ENCODE measurements at regions not wholly inside any gene's neighbourhood (a gene's known extent, or its start where the extent isn't known, plus 50 kb on each side); places are given as distances from the start of the nearest gene placed in this dataset.

DNA sequence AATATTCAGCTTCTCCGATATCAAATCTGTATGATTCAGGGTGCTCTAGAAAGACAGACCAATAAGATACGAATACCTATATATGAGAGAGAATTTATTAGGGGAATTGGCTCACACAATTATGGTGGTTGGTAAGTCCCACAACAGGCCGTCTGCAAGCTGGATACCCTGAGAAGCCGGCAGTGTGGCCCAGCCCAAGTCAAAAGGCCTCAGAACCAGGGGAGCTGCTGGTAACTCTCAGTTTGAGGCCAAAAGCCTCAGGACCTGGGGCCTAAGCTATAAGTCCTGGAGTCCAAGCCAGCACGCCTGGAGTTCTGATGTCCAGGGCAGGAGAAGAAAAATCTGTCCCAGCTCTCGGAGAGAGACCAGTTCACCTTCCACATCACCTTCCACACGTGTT, 318.7 kb downstream of the BRD1 start:
- DNase-seq, result no peak
- Histone ChIP-seq H3K9ac (no peak overlapping the region), H4K20me1 (ENCODE audit: insufficient read depth) (no peaks in the 10 kb centered on the region), H3K79me2 (ENCODE audit: insufficient read depth) (no peaks in the 10 kb centered on the region), H3K9me3 (ENCODE audit: low read depth) (no peaks in the 10 kb centered on the region), H3K27me3 (replicated peaks; ENCODE audit: insufficient read depth) (no peaks in the 10 kb centered on the region), H3K27ac (no peak overlapping the region), H2AFZ (no peak overlapping the region), H3F3A (ENCODE audit: insufficient read depth) (no peaks in the 10 kb centered on the region), H3K4me1 (ENCODE audit: insufficient read depth) (no peaks in the 10 kb centered on the region), H3K4me2 (ENCODE audit: unreplicated experiment) (no peak overlapping the region), H3K36me3 (ENCODE audit: low read depth) (no peaks in the 10 kb centered on the region), H3K9me2 (ENCODE audit: insufficient read depth) (no peaks in the 10 kb centered on the region), H3K4me3 (no peak overlapping the region)
- 27 to 37% methylated on average over 7 of the region's 7 CpGs for WGBS, 2 experiments (ENCODE audit: low coverage in 1 of 2, low lambda C conversion rate in 2 of 2, missing lambda C conversion rate in 2 of 2)
- TF ChIP-seq EZH2phosphoT487 (IDR thresholded peaks at IDR 0.05; ENCODE audit: insufficient read depth, low read depth) (no peak), EZH2 (IDR thresholded peaks at IDR 0.05; ENCODE audit: insufficient read depth, poor library complexity, severe bottlenecking) (no peak)
- in situ Hi-C loops (cut with MboI), result no loop called here

DNA sequence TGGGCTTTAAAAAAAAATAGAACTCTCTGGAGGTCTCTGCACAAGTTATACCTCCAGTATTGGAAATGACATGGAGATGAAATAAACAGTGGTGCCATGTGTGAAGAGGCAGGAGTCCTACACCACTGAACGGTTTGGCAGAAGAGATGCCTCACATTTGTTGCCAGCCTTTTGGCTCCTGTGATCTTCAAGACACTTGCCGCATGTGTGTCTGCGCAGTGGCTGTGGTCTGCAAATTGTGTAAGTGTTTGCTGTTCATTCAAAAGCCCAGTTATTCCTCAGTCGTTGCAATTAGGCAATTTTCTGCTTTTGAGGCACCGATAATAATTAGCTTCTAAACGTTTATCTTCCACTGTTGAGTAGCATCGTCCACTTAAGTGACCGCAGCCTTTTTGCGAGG, 319.1 kb downstream of the BRD1 start:
- in situ Hi-C loops (cut with MboI), result no loop called here
- WGBS, 2 experiments (ENCODE audit: low coverage in 1 of 2, low lambda C conversion rate in 2 of 2, missing lambda C conversion rate in 2 of 2), result 51 to 58% methylated on average over 9 of the region's 9 CpGs
- no peaks in the 10 kb centered on the region for H3F3A ChIP-seq (ENCODE audit: insufficient read depth)

DNA sequence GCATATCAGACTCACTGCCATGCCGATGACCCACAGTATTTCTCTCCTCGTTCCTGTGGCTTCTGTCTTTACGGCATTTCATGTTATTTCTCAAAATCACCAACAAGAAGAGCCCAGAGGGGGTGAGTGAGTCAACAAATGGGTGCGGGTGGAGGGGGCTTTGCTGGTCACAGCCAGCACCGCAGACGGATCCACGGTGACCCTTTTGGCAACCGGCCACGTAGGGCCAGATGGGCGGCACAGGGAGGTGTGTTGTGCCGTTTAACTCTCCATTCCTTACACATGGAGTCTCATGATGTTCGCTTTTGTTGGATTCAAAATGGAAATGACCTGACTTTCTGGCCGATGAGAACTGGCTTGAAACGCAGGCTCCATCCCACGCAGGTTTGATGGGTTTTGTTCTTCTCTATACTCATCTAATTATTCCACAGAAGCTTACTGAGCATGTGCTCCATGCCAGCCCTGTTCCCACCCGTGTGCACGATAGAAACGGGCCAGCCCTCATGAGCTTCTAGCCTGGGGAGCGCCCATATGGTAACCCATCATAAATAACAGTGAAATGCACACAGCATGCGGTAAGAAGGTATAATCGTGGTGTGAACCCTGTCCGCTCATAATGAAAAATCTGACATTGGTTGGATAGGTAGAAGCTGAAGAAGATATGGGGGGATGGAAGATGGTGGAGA, 319.9 kb downstream of the BRD1 start:
- Histone ChIP-seq H2AFZ (no peak overlapping the region), H3F3A (ENCODE audit: insufficient read depth) (no peaks in the 10 kb centered on the region), H3K9me2 (ENCODE audit: insufficient read depth) (no peaks in the 10 kb centered on the region), H3K4me3 (no peak overlapping the region), H3K36me3 (ENCODE audit: low read depth) (no peaks in the 10 kb centered on the region), H3K27me3 (replicated peaks; ENCODE audit: insufficient read depth) (no peaks in the 10 kb centered on the region), H3K27ac (no peak overlapping the region), H3K4me1 (ENCODE audit: insufficient read depth) (no peaks in the 10 kb centered on the region), H3K79me2 (ENCODE audit: insufficient read depth) (no peaks in the 10 kb centered on the region), H3K9ac (no peak overlapping the region), H4K20me1 (ENCODE audit: insufficient read depth) (no peaks in the 10 kb centered on the region), H3K4me2 (ENCODE audit: unreplicated experiment) (no peak overlapping the region), H3K9me3 (ENCODE audit: low read depth) (no peaks in the 10 kb centered on the region)
- in situ Hi-C loops (cut with MboI), result no loop called here
- WGBS, 2 experiments (ENCODE audit: low coverage in 1 of 2, low lambda C conversion rate in 2 of 2, missing lambda C conversion rate in 2 of 2), result 51% methylated on average over 22 of the region's 22 CpGs
- DNase-seq, result no peak
- TF ChIP-seq EZH2phosphoT487 (IDR thresholded peaks at IDR 0.05; ENCODE audit: insufficient read depth, low read depth), result no peak
- TF ChIP-seq EZH2 (IDR thresholded peaks at IDR 0.05; ENCODE audit: insufficient read depth, poor library complexity, severe bottlenecking), result no peak

More for the DNA sequence above, 319.1 kb downstream of the BRD1 start:
- no peak overlapping the region for H2AFZ ChIP-seq
- no peak for DNase-seq
- no peak for TF ChIP-seq EZH2phosphoT487 (IDR thresholded peaks at IDR 0.05; ENCODE audit: insufficient read depth, low read depth)
- no peak for TF ChIP-seq EZH2 (IDR thresholded peaks at IDR 0.05; ENCODE audit: insufficient read depth, poor library complexity, severe bottlenecking)
- H3K27me3 ChIP-seq (replicated peaks; ENCODE audit: insufficient read depth), result no peaks in the 10 kb centered on the region
- H3K27ac ChIP-seq, result no peak overlapping the region
- no peak overlapping the region for H3K4me2 ChIP-seq (ENCODE audit: unreplicated experiment)
- no peaks in the 10 kb centered on the region for H3K9me3 ChIP-seq (ENCODE audit: low read depth)
- no peaks in the 10 kb centered on the region for H3K36me3 ChIP-seq (ENCODE audit: low read depth)
- H4K20me1 ChIP-seq (ENCODE audit: insufficient read depth), result no peaks in the 10 kb centered on the region
- H3K9ac ChIP-seq, result no peak overlapping the region
- H3K9me2 ChIP-seq (ENCODE audit: insufficient read depth), result no peaks in the 10 kb centered on the region
- no peaks in the 10 kb centered on the region for H3K4me1 ChIP-seq (ENCODE audit: insufficient read depth)
- no peaks in the 10 kb centered on the region for H3K79me2 ChIP-seq (ENCODE audit: insufficient read depth)
- H3K4me3 ChIP-seq, result no peak overlapping the region

DNA sequence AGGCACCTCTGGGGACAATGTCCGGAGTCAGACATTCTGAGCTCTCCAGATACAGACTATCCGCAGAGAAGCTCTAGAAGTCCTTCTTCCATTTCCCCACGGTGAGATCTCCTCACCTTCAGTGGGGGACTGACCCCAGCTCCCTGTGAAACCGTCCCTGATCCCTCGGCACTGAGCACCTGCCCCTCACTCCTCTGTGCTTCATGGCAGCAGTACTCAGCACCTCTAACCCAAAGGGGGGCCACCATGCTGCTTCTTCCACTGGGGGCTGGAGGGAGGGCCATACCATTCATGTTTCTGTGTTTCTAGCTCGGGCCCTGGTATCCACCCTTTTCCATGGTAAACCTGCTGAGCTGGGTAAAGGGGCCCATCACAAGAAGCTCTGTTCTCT, 321.7 kb downstream of the BRD1 start:
- Histone ChIP-seq H3K4me2 (ENCODE audit: unreplicated experiment) (no peak overlapping the region), H3K9me2 (ENCODE audit: insufficient read depth) (no peaks in the 10 kb centered on the region), H3K9ac (no peak overlapping the region), H3F3A (ENCODE audit: insufficient read depth) (no peaks in the 10 kb centered on the region), H3K79me2 (ENCODE audit: insufficient read depth) (no peaks in the 10 kb centered on the region), H3K4me1 (ENCODE audit: insufficient read depth) (no peaks in the 10 kb centered on the region), H2AFZ (no peak overlapping the region), H3K9me3 (ENCODE audit: low read depth) (no peaks in the 10 kb centered on the region), H4K20me1 (ENCODE audit: insufficient read depth) (no peaks in the 10 kb centered on the region), H3K27me3 (replicated peaks; ENCODE audit: insufficient read depth) (no peaks in the 10 kb centered on the region), H3K36me3 (ENCODE audit: low read depth) (no peaks in the 10 kb centered on the region), H3K4me3 (no peak overlapping the region), H3K27ac (no peak overlapping the region)
- in situ Hi-C loops (cut with MboI), result no loop called here
- no peak for DNase-seq
- no peak for TF ChIP-seq EZH2phosphoT487 (IDR thresholded peaks at IDR 0.05; ENCODE audit: insufficient read depth, low read depth)
- TF ChIP-seq EZH2 (IDR thresholded peaks at IDR 0.05; ENCODE audit: insufficient read depth, poor library complexity, severe bottlenecking), result no peak
- 28 to 29% methylated on average over 6 of the region's 6 CpGs for WGBS, 2 experiments (ENCODE audit: low coverage in 1 of 2, low lambda C conversion rate in 2 of 2, missing lambda C conversion rate in 2 of 2)
